GM12872 (cell line): ENCODE measurements at regions not wholly inside any gene's neighbourhood (a gene's known extent, or its start where the extent isn't known, plus 50 kb on each side); places are given as distances from the start of the nearest gene placed in this dataset.

Experiments used
- TF ChIP-seq, protein P1 (sequence below): IDR thresholded peaks from 3 replicates; pipeline ENCODE4 v1.5.1; 2011; ENCODE audit warnings: low read depth, mild to moderate bottlenecking, low read length, moderate library complexity; ENCODE audit not compliant: insufficient read depth

- TF ChIP-seq, protein P1, sequence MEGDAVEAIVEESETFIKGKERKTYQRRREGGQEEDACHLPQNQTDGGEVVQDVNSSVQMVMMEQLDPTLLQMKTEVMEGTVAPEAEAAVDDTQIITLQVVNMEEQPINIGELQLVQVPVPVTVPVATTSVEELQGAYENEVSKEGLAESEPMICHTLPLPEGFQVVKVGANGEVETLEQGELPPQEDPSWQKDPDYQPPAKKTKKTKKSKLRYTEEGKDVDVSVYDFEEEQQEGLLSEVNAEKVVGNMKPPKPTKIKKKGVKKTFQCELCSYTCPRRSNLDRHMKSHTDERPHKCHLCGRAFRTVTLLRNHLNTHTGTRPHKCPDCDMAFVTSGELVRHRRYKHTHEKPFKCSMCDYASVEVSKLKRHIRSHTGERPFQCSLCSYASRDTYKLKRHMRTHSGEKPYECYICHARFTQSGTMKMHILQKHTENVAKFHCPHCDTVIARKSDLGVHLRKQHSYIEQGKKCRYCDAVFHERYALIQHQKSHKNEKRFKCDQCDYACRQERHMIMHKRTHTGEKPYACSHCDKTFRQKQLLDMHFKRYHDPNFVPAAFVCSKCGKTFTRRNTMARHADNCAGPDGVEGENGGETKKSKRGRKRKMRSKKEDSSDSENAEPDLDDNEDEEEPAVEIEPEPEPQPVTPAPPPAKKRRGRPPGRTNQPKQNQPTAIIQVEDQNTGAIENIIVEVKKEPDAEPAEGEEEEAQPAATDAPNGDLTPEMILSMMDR = peak; percentile 77
These were observed 580.4 kb upstream of the TBL1XR1 start for GRCh38 chr3:177777699-177778098.

DNA sequence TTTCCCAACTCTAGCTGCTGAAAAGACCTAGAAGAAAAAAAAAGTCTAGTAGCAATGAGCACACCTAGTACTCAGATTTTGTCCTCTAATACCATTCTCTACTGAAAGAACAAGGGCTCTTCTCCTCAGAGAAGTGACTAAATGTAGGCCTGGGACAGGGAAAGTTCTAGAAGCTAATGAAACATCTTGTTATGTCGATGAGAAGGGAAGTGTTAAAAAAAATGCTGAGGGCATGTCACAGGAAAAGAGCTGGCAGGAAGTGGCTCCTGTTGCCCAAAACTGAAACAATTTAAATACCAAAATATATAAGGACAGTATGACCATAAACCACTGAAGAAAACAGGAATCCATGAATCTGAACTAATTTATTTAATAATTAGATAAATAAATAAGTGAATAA lies 581.4 kb upstream of the TBL1XR1 start:
- TF ChIP-seq, protein P1 = no peak

DNA sequence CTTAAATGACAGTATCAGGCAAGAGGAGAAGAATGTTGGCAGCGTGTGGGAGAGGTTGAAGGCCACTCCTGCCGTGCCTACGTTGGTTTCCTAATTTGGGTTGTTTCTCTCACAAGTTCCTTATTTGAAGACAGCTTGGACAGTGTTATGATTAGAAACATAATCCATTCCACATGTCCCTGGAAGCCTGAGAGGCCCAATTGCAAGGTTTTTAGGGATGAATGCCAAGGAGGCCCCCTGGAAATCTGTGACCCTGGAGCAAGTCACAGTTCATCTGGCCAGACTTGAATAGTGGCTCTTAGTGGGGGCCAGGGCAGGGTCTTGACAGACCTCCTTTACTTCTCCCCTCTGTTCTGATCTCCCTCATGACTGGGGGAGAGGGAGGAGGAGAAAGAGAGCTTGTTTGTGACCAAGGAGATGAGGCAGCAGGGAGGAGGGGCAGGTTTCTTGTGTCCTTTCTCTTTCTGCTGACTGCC lies 584.4 kb upstream of the TBL1XR1 start:
- TF ChIP-seq, protein P1 = no peak

DNA sequence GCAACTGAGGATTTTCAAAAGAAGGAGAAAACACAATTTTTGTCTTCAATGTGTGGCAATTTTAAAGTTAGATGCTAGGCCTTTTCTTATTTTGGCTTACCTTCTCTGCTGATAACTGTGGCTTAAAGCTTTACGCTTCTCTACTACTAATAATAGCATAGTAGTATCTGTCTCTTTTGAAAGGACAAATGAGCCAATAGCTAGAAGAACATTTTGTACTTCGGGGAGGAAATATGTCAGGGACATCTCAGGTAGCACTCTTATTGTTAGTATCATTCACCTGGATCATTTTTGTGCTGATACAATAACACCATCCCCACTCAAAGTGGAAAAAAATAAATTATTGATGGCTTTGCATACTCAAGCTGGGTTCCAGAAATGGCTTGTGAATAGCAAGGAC lies 586.1 kb upstream of the TBL1XR1 start:
- TF ChIP-seq, protein P1 = no peak

DNA sequence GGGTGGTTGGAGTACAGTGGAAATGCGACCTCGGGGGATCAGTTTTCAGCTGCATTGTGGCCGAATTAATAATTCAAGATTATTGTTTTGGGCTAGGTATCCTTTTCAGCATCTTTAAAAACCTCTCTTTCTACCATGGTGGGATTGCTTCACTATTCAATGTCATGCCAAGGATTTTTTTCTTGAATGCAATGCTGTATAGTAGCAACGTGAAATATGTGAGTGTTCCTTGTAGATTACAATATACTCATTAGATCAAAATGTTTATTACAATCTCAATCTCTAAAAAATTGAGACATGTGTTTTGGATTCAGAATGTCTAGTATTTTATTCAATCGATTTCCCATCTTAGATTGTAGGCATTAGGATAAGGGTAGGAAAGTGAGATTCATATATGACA lies 586.5 kb upstream of the TBL1XR1 start:
- TF ChIP-seq, protein P1 = no peak

GRCh38 chr3:177787279-177788041 lies 590.2 kb upstream of the TBL1XR1 start:
- TF ChIP-seq, protein P1 = no peak

DNA sequence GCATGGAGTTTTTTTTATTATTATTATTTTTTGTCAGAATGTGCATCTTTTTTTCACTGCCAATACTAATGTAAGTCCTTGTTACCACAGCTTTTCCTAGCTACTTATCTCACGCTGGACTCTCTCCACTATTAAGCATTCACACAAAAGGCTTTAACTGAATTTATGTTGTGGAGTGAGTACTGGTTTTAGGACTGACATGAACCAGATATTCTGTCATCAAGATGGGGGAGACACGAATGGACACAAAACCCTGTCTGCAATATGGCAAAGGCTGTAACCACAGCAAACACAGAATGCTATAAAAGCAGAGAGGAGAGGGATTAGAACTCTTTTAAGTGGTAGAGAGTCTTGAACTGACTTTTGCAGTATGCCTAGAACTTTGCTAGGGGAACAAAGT lies 592.2 kb upstream of the TBL1XR1 start:
- TF ChIP-seq, protein P1 = no peak
